HT-29 (cell line): ENCODE measurements at regions not wholly inside any gene's neighbourhood (a gene's known extent, or its start where the extent isn't known, plus 50 kb on each side); places are given as distances from the start of the nearest gene placed in this dataset.
"Not testable (repeated sequence)": the region's sequence is repeated elsewhere in the genome, so short reads cannot be mapped to it uniquely, and the experiment has no call there.

Experiments used
- DNase-seq: peaks from one replicate; pipeline ENCODE4 v3.0.0-alpha.2; 2015; ENCODE audit warnings: low spot score

GRCh38 chr3:72041076-72041475 lies 256.1 kb upstream of the PROK2 start:
- DNase-seq, result no peak

- no peak for DNase-seq
Measured at GRCh38 chr3:72039677-72040076, 254.7 kb upstream of the PROK2 start.

- DNase-seq, result no peak
Measured at GRCh38 chr3:72036899-72037298, 252.0 kb upstream of the PROK2 start.

- no peak for DNase-seq
Measured at GRCh38 chr3:72035606-72036005, 250.7 kb upstream of the PROK2 start.

- no peak for DNase-seq
Measured at GRCh38 chr3:72034986-72035385, 250.0 kb upstream of the PROK2 start.

- no peak for DNase-seq
Measured at GRCh38 chr3:72033666-72034428, 248.9 kb upstream of the PROK2 start.

- no peak for DNase-seq
Measured at GRCh38 chr3:72032441-72033135, 247.6 kb upstream of the PROK2 start.

- DNase-seq, result no peak
Measured at GRCh38 chr3:72031581-72031980, 246.6 kb upstream of the PROK2 start.

GRCh38 chr3:72030296-72030695 lies 245.3 kb upstream of the PROK2 start:
- DNase-seq, result not testable (repeated sequence)

- DNase-seq, result not testable (repeated sequence)
Measured at GRCh38 chr3:72028726-72029125, 243.8 kb upstream of the PROK2 start.

- not testable (repeated sequence) for DNase-seq
Measured at GRCh38 chr3:72028307-72028706, 243.4 kb upstream of the PROK2 start.

GRCh38 chr3:72027728-72028127 lies 242.8 kb upstream of the PROK2 start:
- DNase-seq, result not testable (repeated sequence)

GRCh38 chr3:72022027-72022426 lies 237.1 kb upstream of the PROK2 start:
- DNase-seq, result no peak

GRCh38 chr3:72021531-72021930 lies 236.6 kb upstream of the PROK2 start:
- no peak for DNase-seq

- no peak for DNase-seq
Measured at GRCh38 chr3:72018343-72018984, 233.5 kb upstream of the PROK2 start.

- no peak for DNase-seq
Measured at GRCh38 chr3:72017935-72018334, 233.0 kb upstream of the PROK2 start.

GRCh38 chr3:72017311-72017710 lies 232.4 kb upstream of the PROK2 start:
- DNase-seq, result no peak

GRCh38 chr3:72015463-72015862 lies 230.5 kb upstream of the PROK2 start:
- DNase-seq, result peak; percentile 27

GRCh38 chr3:72013084-72013483 lies 228.1 kb upstream of the PROK2 start:
- DNase-seq, result no peak

- DNase-seq, result no peak
Measured at GRCh38 chr3:72012363-72012762, 227.4 kb upstream of the PROK2 start.

- no peak for DNase-seq
Measured at GRCh38 chr3:72011485-72011884, 226.5 kb upstream of the PROK2 start.

- DNase-seq, result no peak
Measured at GRCh38 chr3:72009851-72010443, 225.0 kb upstream of the PROK2 start.
